ENCODE measurements at regions not wholly inside any gene's neighbourhood (a gene's known extent, or its start where the extent isn't known, plus 50 kb on each side); places are given as distances from the start of the nearest gene placed in this dataset.
A peak's percentile ranks its signal among the peaks of the same experiment; 100 is the strongest.

DNA sequence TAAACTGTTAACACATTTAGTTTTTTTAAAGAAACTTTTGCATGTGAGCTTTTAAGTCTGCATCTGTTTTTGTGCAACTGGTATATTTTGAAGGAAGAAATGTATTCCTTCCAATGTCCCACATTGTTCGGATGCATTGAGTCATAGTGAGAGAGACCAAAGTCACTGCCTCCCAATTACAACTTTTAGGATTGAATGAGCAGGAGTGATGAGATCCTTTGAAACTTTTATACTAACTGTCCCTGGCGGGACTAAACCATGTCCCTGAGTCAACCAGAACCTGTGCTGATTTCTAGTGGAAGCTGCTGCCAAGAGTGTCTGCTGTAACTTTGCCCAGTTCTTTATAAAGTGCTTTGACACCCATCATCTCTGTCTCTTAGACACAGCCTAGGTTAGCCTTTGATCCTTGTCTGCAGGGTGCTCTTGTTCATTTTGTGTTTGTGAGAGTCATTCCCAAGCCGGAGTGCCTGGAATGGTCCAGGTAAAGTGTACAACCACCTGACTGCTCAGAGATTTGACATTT, 122.7 kb downstream of the ZNF518B start:
- DNase-seq, result no peak

DNA sequence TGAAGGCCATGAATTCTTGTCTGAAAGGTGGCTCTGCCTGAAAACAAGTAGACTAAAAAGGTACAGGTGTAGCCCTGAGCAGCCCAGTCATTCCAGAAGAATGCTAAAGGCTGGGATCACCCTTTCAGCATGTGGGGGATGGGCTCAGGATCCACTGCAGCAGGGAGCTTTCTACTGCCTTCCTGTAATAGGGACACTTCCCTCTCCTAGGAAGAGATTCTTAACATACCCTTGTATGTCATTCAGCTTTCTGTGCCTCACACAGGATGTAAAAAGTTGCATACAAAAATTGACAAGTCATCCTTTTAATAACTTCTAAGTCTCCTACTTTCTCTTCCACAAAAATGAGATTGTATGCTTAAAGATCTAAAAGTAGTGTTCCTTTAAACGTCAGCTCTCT, 123.3 kb downstream of the ZNF518B start:
- no peak for DNase-seq

DNA sequence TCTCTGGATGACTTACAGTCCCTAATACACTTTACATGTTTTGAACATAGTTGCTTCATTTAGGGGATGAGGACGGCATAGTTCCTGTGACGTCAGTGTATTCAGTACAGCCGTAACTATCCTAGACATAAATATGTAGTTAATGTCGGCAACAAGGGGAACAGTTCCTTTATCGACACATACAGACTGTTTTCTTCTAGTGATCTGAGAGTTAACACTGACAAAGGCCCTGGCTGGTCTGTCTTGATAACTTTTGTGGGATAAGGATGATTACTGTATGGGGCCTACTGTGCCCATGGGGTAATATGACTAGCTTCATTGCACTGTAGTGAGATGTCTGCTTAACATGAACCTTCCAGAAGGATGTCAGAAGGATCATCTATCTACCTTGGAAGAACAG, 131.2 kb downstream of the ZNF518B start:
- DNase-seq, result no peak

DNA sequence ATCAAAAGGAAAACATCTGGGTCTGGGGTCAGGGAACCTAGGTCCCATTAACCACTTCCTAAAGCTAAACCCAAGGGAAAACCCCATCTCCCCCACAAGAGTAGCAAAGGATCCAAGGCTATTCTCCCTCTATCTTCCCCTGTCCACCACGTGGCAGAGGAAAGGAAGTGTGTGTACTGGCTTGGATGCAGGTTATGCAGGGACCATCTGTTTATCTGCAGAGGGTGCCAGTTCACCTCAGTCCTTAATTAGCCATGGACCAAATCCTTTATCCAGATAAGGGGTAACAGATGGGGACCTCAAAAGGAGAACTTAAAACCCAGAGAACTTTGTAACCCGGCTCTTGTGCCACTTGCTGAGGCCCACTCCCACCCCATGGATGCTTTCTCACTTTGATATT, 135.3 kb downstream of the ZNF518B start:
- DNase-seq, result peak; percentile 37

DNA sequence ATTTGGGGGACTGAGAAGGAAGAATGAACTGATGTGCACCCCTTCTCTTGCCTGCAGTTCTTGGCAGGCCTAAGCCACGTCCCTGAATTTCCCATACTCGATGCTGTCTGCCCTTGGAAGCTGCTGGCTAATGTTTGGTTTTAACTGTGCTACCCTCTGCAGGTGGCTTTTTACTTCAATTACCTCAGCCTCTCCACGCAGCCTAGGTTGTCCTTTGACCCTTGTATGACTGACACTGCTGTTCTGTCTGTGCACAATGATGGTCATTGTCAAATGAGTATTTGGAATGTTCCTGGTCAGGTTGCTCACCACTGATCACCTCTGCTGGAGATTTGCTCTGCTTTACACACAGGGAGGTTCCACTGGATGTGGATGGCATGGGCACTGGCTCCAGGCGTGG, 137.1 kb downstream of the ZNF518B start:
- DNase-seq, result no peak

DNA sequence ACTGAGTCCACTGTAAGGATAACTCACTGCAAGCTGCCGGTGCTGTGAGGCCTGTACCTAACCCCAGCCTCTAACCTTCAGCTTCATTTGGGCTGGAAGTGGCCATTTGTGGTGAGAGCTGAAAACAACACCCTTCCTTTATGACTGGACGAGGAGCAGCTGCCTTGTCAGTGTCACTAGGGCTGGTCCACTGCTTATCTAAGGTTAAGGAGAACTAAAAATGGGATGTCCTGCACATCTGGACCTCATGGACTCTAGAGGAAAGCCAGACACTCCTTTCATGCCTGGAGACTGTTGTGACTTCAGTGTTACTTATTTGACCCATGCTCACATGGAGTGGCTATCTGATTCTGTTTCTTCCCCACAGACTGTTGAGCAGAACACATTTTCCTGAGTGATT, 139.9 kb downstream of the ZNF518B start:
- no peak for DNase-seq

DNA sequence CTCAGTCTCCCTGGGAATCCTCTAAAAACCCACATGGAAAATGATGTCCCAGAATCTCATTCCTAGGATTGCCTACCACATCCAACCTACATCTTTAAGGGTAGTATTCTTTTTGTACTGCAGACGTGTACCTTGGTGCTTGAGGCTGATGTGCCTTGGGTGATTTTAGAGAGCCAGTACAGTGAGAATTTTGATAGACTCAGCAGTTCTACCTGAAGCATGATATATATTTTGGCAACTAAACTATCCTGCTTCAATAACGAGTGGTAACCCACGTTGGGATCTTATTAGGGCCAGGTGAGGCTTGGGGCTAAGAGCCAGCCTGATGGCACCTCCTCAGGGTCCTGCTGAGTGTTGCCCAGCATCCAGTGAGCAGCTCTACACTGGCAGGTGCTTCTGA, 140.4 kb downstream of the ZNF518B start:
- no peak for DNase-seq

DNA sequence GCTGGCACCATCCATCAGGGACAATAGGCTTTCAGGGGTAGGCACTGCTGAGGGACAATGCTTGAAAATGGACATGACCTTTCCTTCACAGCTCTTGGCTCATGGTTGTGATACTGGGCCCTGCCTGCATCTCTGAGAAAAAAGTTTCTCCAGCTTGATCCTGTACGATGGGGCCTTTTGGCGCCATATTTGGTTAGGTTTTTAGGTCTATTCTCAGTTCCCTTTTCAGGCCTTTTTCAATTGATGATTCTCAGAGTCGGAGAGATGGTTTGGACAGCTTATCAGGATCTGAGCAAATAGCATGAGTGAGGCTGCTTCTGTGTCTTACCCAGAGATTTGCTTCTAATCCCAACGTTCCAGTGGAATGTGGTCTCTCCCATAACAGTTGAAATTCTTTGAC, 141.6 kb downstream of the ZNF518B start:
- DNase-seq, result no peak

DNA sequence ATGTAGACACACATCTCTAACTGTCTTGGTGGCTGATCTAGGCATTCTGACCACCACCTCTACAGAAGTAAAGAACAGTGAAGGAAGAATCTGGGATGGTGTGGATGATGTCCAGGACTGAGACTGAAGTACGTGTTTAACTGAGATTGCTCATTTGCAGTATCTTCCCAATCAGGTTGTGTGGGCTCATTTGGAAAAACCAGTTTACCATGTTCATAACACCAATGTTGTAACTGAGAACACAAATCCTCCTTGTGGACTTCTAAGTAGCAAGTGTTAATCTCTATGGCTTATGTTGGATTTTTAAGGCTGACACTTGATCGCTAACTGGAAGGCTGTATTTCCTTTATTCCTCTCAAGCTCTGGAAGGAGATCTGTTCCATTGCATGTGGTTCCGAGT, 144.7 kb downstream of the ZNF518B start:
- peak; percentile 2 for DNase-seq

DNA sequence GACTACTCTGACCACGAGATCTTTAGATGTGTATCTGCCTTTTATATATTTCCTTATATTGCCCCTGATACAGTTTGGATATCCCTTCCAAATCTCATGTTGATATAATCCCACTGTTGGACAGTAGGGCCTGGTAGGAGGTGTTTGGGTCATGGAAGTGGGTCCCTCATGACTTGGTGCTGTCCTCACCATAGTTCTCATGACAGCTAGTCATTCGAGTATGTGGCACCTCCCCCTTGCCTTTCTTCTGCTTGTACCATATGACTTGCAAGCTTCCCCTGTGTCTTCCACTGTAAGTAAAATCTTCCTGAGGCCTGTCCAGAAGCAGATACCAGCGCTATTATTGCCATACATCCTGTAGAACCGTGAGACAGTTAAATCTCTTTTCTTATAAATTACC, 145.3 kb downstream of the ZNF518B start:
- DNase-seq, result no peak

DNA sequence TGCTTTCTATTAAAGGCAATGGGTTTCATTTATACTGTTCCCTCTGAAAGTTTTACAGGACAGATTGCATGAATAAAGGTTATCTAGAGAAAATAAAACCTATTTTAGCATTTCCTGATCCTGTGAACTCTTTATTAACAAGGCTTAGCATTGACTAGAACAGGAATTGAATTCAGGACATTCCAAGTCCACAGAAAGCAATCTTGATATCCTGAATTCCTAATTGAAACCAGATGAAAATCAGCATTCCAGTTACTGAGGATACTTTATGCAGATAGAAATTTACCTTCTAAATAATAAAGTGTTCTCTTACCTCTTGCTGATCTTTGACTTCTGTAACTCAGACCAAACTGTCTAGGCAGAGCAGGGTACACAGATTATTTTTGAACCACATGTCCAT, 151.4 kb downstream of the ZNF518B start:
- no peak for DNase-seq

DNA sequence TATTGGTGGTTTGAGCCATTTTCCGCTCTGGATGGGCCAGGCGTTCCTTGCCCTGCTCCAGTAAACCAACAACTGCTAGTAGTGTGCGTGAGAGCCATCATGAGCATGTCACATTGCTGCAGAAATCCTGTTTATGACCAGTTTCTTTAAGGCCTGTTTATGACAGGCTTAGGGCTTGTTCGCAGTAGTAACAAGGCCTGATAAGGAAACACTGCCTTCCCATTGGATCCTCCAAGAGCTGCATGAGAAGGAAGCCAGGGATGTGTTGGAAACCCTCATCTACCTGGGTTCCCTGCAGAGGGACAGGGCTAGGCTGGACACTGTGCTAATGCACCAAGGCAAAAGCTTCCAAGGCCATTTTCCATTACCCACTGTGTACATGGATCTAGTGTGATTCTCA, 153.9 kb downstream of the ZNF518B start:
- no peak for DNase-seq

DNA sequence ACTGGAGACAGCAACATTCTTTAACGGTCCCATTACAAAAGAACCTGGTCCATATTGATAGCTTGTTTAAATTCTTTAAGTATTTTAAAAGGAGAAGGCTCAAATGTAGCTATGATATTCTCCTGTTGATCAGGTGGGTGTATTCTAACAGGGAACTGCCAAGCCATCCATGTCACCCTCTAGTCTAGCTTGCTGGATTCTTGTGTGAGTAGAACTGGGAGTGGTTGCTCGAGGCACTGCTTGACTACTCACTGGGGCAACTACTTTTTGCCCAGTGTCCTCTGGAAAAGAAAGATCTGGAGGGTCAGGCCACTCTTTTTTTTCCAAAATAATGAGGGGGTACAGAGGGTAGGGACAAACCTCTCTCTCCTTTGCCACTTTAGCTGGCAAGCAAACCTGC, 155.1 kb downstream of the ZNF518B start:
- DNase-seq, result no peak

DNA sequence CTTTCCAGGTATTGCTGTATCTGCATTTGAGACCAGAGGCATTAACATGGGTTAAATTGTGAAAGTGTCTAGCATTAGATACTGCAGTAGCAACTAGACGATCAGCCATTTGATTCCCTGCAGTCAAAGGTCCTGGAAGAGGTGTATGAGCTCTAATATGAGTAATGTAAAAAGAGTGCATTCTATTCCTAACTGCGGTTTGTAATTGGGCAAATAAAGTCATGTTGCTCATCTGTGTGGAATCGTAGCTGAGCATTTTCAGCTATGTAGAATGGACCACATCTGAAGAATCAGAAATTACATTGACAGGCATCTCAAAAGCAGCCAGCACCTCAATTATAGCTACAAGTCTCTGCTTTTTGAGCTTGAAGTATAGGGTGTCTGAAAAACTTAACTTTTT, 157.6 kb downstream of the ZNF518B start:
- DNase-seq, result no peak

DNA sequence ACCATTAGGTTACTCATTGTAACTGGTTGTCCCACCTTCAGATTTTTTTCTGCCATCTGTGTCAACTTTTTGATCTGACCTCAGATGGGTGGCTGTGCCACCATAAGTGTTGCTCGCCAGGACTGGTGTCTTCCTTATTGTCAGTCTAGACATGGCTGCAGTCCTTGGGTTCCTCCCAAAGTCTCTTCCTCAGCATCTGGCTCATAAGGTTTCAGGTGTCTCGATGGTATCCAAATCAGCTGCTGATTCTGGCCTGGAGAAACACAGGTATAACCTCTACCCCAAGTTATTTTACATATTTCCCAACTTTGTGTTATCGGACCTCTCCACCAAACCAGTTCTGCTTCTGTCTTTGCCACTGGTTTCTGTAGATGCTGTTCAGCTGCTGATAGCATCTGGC, 158.5 kb downstream of the ZNF518B start:
- no peak for DNase-seq

DNA sequence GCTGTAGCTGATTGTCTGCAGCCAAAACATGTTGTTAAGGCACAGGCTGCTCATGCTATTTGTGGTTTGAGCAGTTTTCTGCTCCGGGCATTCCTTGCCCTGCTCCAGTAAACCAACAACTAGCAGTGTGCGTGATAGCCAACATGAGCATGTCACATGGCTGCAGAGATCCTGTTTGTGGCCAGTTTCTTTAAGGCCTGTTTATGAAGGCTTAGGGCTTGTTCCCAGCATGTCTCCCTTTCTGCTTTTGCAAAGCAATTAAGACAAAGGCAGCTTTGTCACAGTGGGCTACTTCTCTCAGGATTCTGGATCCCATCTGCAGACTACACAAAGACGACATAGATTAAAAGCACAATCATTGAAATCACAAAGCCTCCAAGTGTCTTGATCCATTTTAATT, 160.5 kb downstream of the ZNF518B start:
- DNase-seq, result peak; percentile 84

DNA sequence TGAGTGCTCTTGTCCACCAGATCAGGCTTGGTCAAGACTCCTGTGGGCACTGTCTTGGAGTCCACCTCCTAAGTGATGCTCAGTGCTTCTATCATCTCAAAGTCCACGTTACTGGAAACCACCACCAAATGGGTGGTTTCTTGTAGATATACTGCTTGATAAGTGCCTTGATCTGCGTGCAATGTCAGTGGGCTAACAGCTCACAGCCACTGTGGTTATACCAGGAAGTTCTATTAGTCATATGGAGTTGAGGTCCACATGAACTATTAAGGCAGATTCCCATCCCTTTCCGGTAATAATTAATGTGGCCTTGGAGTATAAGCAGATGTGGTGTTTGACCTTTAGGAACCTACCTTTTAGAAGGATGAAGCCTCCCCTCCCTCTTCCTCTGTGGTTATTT, 161.9 kb downstream of the ZNF518B start:
- no peak for DNase-seq

DNA sequence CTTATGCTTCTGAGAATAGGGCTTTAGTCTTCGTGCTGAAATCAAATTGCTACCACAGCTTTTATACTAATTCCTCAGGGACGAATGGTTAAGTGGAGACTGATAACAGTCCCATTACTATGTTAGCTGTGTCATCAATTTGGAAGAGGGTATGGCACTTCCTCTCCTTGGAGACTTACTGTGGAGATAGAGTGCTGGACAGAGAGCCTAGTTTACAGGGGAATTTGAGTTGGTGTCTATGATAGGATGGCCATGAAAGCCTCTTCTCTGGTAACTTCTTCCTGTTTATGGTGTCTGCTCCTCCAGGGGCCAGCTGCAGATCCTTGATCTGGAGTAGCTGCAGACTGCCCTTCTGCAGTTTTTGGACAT, 167.7 kb downstream of the ZNF518B start:
- DNase-seq, result no peak

DNA sequence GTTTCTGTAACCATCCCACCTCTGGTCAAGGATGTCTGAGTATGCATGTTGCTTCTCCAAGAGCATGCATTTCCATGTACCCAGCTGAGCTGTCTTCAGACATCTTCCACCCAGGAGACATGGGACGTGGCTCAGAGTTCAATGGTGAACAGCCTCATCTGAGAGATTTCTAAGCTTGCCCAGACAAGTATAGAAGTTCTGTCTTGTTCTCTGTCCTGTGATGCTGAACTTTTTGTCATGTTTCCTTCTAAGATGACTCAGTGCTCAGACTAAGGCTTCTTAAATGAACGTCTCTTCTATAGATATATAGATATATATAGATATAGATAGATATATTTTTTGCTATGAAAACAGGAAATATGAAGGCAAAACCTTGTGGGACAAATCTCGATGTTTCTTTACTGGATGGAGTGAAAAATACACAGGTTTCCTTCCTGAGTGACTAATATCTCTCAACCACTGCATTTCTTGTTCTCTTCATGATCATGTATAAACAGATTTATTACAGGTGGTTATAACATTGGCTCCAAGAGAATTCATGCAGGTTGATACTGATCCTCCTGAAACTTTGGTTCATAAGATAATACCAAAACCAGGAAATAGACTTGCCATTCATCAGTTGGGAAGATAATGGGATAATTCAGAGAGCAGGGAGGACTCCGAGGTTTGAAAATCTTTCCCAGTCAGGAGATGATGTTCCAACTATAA, 168.2 kb downstream of the ZNF518B start:
- DNase-seq, result no peak

DNA sequence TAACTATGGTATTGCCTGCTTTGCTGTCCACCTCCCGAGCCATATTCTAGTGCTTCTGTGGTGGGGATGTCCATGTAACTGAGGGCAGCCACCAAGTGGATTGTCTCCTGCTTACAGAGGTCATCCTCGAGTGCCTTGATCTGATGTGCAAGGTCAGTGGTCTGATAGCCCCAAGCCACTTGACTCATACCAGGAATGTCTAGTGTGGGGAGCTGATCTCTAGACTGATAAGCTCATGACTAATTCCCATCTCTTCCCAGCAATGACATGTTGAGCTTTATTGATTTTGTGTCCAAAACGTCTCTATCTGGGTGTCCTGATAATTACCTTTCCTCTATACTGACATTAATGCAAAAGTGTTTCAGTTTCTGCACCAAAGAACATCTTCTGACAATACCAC, 168.4 kb upstream of the WDR1 start:
- DNase-seq, result no peak

DNA sequence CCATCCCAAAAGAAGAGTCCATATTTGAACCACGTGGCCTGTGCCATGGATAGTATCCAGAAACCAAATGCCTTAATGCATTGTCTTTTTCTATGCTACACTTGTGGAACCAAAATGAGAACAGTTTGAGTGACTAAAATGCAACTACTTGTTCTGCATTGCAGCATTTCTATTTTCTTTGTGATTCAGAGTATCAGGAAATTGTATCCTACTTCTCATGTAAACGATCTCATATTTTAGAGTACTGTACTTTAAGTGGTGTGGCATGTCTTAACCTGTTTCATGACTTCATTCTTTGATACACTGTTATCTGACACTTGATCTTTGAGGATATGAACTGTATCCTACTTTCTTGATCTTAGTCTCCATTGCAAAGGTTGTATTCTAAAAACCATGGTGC, 167.2 kb upstream of the WDR1 start:
- DNase-seq, result no peak

DNA sequence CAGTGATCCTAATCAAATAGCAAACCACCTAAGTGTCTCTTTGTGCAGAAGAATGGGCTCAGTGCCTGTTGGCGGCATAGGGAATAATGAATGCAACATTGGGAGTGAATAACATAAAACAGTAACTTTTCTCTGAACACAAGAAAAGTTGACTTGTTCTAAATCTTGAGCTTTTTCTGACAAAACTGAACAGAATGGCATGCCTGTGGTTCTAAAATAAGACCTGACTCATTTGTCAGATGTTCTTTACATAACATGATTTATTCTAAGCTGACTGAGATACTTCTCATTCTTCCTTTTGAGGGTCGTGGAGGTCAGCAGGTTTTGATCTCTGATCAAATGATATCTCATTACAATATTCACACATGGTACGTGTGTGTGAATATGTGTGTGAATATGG, 165.4 kb upstream of the WDR1 start:
- DNase-seq, result no peak

DNA sequence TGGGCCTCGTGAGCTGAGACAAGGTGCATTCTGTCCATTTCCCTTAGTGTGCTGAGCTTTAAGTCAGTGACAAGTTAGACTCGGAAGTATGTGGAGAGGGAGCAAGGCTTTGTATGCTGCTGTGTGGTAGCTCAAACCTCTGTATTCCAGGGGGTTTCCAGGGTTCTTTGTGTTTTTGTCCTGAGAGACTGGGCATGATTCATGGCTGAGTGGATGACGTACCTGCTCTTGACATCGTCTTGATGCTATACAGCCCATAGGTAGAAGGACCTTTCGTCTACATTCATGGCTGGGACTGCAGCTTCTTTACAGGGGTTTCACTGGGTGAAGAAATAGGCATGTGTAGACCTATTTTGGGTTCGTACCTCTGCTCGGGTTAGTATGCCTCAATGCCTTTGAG, 162.7 kb upstream of the WDR1 start:
- DNase-seq, result no peak

DNA sequence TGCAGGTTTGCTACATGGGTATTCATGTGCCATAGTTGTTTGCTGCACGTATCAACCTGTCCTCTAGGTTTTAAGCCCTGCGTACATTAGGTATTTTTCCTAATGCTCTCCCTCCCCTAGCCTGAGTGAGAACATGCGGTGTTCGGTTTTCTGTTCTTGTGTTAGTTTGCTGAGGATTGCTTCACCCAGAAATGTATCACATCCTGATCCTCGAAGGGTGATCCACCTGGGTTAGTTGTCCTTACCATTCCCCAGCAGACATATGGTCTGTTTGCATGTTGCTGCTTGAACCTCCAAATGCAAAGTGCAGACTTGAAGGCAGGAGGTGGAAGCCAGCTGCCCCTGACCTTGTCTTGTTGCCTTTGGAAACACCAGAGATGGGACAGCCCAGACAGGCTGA, 161.5 kb upstream of the WDR1 start:
- no peak for DNase-seq

DNA sequence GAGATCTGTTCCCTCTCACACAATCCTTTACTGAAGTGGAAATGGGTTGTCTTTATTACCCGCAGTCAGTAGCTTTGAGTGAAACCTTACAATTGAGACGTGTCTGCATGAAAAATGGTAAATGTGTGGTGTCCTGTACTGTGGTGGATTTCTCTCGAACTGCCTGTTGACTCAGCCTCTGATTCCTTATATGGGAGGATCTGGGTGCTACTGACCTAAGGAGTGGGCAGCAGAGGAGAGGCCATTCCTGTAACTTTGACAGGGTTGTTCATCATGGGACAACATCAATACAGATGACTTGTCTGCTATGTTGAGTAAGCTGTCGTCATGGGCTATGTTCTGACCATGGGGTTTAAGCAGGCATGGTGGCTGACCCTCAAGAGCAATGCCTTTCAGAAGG, 159.6 kb upstream of the WDR1 start:
- no peak for DNase-seq

DNA sequence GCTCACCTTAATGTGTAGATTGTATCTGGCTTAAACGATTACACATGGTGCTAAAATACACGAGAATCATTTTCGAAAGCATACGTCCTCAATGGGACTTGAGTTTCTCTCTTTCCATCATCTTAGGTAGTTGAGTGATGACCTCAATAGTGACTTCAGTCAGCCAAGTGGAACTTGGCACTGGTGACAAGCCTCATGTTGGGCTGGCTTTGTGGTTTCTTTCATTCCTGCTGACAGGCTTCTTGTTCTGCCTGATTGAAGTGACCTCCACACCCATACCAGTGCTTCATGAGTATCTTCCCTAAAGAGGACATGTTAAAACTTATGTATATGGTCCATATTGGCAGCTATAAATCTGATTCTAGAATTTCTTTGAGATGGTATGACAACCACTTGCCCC, 159.1 kb upstream of the WDR1 start:
- DNase-seq, result no peak

Data from NCI-H82 (cell line).